GM19240 (cell line): ENCODE measurements at regions not wholly inside any gene's neighbourhood (a gene's known extent, or its start where the extent isn't known, plus 50 kb on each side); places are given as distances from the start of the nearest gene placed in this dataset.
A peak's percentile ranks its signal among the peaks of the same experiment; 100 is the strongest.
"Not testable (repeated sequence)": the region's sequence is repeated elsewhere in the genome, so short reads cannot be mapped to it uniquely, and the experiment has no call there.

Source experiments
- DNase-seq: peaks from one replicate; pipeline ENCODE4 v3.0.0; 2011; ENCODE audit warnings: low spot score; ENCODE audit not compliant: insufficient read length

DNA sequence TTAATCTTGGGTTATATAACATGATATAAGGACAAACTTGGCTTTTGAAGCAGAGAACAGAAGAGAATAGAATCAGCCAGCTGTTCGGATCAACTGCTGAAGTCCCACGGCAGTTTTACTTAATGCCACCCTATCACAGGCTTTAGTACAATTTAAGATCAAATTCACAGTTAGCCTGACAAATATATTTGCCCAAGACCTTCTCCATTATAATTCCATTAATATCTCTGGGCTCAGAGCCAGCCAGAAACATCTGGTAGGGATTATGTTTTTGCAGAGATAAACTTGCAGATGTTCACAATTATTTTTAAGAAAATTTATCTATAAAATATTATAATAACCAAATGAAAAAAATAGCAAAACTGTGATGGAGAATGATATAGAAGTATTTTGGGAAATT is 381.4 kb downstream of the RAD51AP2 start:
- DNase-seq: no peak

DNA sequence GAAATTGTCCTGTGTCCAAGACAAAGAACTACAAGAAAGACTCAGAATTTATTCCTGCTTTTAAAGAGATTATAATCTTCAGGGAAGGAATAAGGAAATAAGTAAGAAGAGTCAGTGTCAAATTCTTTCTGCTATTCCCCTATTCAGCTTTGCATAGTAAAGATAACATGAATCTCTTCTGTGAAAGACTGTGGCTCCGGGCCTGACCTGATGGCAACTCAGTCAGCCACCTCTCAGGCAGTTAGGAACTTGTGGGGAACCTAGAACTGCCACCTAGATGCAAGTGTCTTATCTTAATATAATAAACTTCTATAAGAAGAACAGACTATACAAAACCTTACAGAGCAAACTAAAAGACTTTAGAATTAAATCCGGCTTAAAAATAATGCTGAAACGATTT is 382.0 kb downstream of the RAD51AP2 start:
- DNase-seq: no peak

DNA sequence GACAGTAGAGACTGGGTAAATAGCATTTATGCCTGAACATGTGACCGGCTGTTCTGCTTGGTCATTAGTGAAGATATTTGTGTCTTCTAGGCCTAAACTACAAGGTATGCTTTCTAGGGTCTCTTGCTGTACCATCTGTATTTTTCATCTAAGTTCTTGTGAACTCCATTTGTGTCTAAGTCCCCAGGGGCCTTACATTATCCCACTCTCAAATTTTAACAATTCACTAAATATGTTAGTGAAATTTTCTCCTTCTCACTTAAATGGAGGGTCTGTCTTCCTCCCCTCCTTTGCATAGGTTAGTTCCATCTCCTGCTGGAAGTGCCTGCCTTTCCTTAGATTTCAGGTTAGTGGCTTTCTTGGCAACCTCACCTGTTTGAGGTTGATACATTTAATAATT is 382.6 kb downstream of the RAD51AP2 start:
- DNase-seq: no peak

DNA sequence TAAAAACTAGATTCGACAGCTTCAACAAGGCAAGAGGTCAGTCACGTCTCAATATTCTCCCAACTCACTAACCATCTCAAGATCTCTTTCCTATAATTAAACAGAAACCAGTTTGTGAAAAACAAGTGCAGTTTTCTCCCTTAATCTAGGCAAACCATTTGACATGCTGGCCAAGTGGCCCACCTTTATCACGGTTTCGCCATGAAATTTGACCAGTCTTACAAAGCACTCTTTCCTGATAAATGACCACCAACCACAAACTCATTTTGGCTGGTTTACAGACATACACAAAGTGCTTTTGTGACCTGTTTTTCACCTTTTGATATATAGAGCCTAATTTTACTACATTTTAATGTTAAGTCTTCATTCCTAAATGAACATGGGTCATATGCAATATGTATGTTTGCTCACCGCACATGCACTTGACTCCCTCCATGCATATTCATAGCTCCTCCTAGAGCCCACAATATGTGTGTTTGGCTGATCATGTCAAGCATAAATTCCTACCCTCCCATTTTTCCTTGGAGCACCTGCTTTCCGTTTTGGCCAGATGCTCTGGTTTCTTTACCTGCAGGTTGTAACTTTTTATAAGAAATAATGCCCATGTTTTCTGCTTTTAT is 385.1 kb downstream of the RAD51AP2 start:
- no peak for DNase-seq

DNA sequence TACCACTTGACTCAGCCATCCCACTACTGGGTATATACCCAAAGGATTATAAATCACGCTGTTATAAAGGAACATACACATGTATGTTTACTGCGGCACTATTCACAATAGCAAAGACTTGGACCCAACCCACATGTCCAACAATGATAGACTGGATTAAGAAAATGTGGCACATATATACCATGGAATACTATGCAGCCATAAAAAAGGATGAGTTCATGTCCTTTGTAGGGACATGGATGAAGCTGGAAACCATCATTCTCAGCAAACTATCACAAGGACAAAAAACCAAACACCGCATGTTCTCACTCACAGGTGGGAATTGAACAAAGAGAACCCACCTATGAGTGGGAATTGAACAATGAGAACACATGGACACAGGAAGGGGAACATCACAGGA is 387.6 kb downstream of the RAD51AP2 start:
- DNase-seq: not testable (repeated sequence)

DNA sequence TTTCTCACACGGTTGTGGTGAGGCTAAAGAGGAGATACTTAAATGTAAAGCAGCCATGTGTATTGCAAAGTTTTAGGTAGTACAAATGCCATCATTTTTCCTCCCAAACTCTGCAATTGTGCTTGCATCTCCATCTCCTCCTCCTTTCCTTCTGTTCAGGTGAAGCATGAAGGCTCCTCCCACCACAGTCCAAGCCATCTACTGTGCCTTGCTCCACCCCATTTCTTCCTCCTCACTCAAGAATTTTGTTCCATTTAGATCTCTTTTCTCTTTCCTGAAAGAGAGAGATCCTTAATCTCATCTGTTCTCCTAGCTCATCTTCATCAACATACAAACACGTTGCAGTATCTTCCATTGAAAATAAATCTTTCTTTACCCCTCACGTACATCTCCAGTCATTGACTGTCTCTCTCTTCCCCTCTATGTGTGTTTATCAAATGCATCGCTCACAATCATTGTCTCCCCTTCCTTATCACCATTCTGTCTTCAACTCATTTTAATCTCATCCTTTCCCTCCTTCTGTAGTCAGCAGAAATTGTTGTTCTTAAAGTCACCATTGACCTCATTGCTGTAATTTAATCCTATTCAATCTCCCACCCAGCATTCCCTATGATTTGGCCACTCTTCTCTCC is 392.1 kb downstream of the RAD51AP2 start:
- no peak for DNase-seq

DNA sequence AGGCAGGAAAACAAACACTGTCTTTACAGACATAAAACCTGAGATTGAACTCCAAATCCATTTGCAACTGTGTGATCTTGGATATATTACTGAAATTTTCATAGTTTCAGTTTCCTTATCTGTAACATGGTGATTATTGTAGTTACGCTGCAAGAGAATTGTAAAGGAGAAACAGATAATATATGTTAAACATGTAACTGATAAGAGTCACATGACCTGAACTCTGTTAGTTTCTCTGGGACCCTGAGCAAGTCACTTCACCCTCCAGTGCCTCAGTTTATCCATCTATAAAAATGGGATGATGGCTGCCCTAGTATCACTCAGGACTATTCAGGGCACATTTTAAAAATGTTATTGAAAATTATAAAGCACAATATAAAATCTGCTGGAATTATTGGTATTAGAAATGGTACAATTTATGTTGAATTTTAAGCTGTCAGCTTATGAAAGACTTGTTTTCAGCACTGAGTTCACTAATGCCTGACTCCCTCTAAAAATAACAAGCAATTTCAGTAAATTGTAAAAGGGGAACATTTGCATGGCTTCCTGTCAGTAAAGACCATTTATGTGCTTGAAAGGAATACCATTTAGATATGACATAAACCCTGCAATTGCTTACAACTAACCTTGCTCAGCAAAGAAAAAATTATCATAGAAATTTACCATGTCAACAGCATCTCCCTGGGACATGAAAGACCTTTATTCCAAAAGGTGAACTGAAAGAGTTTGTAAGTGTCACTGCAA is 393.5 kb downstream of the RAD51AP2 start:
- no peak for DNase-seq

DNA sequence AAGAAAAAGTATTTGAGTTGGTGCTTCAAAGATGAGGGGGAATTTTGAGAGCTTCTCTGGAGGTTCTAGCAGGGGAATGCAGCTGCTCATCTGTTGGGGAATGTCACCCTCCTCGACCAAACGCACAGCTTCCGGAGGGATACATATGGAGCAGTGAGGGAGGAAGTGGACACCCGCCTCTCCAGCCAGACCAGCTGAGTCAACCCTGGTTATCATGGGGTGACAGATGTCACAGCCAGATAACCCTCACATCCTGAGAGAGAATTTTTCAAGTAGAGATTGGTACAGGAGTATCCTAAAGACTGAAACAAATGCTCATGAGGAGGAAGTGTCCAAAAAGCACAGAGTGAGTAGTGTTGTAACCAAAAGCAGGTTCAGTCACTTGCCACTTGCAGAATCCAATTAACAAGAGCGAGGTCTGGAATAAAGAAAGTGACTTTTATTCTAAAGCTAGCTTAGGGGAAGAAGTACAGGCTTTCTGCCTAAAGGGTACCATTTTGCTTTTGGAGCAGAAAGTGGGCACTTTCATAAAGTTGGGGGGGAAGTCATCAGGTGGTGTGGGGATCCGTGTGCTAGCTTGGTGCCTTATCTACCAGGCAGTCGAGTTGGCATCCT is 395.2 kb downstream of the RAD51AP2 start:
- no peak for DNase-seq

DNA sequence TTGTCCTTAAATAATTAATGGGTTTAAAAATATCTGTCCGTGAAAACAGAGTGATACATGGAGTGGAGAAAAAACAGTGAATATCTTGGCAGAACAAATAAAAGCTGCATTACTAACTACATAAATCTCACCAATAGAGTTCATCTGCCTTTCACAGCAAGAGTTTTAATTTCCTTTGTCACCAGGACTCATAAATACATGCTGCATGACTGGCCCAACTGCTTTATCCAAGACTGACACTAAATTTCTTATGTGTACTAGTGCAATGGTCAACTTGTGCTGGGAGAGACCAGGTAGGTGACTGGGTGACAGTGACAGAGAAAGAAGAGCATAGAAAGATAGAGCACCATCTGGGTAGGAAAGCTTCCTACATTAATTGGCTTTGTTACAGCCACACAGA is 402.8 kb downstream of the RAD51AP2 start:
- no peak for DNase-seq

DNA sequence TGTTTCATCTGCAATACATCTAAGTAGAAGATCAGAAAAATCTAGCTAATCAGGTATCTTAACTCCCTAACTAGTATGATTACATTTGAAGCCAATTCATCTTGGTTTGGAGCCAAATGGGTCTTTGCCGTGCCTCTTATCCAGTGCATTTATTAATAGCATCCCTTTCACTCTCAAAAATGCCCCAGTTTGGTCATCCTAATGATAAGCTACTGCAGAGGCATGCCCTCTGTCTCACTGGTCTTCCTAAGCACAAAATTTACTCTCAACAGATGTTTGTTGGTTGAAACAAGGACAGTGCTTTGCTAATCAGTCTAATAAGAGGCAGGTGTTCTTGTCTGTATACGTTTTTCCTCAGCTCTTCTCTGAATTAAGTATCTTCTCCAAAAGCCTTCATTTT is 403.2 kb downstream of the RAD51AP2 start:
- no peak for DNase-seq

DNA sequence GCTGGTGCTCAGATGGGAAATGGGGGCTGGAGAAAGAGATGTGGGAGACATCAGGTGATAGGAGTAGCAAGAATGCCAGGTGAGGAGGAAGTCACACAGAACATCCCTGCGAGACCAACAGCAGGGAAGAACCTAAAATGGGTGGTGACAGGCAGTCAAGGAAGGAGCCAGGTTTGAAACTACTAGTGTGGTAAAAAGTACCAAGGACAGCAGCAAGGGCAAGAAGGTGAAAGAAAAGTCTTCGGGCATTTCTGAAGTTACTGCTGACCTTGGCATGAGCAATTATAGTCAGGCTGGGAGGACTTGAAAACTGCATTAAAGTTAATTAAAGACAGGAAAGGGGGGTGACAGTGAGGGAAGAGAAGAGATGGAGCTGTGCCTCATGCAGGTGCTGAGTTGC is 410.4 kb downstream of the RAD51AP2 start:
- DNase-seq: no peak

DNA sequence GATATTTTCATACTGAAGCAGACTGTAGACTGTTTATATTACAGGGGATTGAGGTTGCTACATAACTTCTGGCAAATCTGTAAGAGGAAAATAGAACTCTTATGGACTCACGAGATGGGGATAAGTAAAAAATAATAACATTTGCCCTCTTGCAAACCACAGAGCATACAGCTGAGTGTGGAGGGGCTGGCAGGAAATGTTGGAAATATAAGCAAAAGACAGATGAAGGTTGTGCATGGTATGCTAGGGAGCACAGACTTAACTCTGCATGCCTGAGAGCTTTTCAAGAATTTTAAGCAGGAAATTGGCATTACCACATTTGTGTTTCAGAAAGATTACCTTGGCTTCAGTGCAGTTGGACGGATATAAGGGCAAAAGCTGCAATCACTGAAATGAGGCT is 411.1 kb downstream of the RAD51AP2 start:
- DNase-seq: no peak

DNA sequence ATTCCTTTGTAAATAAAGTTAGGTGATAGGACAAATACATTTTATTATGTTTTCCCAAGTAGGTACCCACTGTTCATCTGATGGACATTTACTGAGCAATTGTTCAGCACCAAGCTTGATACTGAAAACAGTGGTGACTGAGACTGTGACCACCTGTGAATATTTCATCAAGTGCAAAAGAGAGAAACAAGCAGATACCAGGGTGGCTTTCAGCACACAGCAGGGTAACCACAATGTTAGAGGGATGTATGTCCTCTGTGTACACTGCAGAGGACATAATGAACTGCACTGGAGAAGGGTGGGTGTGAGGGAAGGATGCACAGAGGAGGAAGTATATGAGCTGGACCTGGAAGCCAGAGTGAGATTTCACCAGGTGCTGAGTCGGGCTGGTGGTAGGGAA is 411.8 kb downstream of the RAD51AP2 start:
- no peak for DNase-seq

DNA sequence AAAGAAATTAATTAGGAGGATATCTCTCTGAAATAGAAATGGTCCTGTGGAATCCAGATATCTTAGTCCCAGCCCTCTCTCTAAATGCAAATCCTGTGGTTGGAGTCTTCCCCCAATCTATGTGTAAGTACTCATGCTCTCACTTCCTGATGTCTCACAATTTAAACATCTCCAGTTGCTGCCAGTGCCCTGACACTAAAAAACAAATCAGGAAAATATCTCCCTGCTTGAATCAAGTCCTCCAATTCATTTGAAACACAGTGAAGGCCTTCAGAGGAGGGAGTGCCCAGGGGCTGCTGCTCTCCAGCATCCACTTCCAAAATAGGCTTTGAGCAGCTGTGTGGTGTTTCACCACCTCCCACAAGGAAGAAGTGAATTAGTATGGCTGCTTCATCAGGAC is 413.8 kb downstream of the RAD51AP2 start:
- DNase-seq: peak; percentile 3

DNA sequence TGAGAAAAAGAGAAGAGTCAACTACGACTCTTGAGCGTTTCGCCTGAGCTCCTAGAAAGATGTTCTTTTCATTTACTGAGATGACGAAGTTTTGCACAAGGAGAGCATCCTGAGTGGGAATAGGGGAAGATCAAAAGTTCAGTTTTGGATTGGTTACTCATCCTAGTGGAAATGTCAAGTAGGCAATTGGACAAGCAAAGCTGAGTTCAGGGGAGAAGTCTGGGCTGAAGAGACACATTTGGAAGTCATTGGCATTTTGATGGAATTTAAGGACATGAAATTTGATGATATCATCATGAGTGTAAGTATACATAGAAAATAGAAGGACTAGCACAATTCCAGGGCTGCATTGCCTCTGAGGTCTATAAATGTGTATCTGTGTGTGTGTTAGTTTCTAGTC is 416.6 kb downstream of the RAD51AP2 start:
- no peak for DNase-seq

DNA sequence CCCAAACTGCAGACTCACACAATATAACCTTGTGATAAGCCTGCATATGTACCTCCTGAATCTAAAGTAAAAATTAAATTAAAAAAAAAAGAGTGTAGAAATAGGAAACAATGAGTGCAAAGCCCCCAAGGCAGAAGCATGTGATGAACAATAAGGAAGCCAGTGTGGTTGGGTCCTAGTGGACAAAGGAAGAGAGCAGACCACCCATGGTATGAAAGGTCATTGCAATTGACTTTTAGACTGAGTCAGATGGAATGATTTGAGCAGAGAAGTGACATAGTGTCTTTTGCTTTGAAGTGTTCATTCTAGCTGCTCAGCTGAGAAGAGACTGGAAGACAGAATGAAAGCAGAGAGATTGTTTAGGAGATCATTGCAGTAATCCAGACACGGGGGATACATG is 417.1 kb downstream of the RAD51AP2 start:
- DNase-seq: no peak

DNA sequence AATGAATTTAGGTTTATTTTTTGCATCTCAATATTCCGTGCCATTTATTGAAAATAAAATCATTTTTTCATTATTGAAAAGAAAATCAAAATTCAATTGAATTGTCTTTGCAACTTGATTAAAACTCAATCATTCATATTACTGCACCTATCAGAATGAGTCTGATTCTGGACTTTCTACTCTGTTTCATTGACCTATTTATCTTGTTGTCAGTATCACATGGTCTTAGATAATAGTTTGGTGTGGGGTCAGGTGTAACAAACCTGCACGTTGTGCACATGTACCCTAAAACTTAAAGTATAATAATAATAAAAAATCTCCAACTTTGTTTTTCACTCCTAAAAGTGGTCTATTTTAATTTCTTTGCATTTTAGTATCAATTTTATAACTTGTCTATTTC is 422.9 kb downstream of the RAD51AP2 start:
- DNase-seq: no peak

DNA sequence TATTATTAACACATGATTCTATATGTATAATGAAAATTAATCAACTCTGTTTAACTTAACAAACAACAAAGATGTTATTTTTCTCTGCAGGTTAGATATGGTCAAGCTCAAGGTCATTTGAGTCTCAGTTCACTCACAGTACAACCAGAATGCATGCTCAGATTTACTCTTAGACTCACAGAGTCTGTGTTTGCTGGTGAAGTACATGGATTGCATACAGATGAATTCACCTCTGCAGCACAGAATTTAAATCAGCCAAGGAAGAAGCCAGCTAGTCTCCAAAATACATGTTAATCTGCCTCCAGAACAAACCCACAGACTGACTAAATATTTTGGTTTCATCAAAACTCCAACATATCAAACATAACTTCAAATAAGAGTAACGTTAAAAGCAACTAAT is 424.5 kb downstream of the RAD51AP2 start:
- DNase-seq: no peak

DNA sequence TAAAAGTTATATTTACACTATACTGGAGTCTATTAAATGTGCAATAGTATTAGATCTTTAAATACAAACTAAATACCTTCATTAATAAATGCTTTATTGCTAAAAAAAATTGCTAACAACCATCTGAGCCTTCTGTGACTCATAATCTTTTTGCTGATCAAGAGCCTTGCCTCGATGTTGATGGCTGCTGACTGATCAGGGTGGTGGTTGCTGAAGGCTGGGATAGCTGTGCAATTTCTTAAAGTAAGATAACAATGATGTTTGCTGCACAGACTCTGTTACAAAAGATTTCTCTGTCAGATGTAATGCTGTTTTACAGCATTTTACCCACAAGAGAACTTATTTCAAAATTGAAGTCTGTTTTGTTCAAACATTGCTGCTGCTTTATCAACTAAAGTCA is 421.4 kb upstream of the CYRIA start:
- DNase-seq: no peak

DNA sequence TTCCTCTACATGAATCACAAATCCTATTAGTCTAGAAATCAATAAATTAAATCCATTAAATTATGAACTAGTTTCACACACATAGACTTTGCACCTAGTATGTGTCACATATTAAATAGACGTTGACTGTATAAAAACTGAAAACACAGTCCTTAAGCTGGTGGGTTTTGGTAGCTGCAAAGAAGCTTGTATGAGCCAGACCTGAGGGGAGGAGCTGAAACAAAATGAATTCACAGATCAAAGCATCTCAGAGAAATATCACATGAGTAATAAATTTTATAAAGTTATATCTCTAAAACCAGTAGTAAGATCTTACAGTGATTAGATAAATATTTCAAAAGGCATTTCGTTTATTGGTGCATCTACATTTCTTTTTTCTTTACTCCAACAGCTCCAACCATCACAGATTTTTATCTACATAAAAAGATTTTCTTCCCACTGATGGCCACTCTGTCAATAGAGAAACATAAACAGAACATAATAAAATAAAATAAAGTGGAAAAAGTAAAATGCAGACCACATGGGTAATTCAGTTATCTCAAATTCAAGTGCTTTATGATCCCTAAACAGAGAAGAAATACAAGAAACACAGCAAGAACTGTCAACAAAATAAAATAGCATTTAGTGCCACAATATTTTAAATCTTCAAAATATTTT is 420.0 kb upstream of the CYRIA start:
- DNase-seq: no peak

DNA sequence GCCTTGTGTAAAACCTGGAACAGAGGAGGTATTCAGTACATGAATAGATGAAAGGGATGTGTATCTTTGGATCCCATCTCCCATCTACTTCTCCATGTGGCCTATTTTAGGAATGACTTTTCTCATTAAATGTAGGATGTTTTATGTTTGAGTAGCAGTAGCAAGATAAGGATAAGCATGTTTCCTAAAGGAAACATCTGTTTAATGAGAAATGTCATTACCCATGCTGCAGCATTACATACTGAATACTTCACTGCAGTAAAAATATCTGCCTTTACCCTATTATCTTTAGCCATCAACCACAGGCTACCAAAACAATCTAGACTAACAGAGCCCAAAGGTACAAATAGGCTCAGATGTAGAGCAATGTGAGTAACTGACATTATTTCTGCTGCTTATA is 419.2 kb upstream of the CYRIA start:
- DNase-seq: no peak

DNA sequence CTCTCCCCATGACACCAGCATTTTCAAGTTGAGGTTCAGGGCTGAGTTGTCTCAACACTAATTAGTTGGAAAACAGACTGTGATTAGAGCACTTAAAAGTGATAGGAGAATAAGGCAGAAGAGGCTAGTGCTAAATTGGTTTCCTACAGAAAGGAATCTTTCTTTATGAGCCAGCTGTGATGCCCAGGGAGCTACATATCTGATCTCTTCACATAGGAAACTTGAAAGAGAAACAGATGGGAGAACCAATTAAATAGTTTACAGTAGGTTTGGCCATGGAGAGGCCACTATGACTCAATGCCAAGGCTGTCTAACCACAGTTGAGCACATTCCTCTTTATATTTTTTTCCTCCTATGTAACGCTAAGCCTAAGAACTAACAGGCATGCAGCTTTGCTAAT is 418.3 kb upstream of the CYRIA start:
- DNase-seq: no peak
